ENCODE measurements at regions not wholly inside any gene's neighbourhood (a gene's known extent, or its start where the extent isn't known, plus 50 kb on each side); places are given as distances from the start of the nearest gene placed in this dataset.
"Not testable (repeated sequence)": the region's sequence is repeated elsewhere in the genome, so short reads cannot be mapped to it uniquely, and the experiment has no call there.

- Histone ChIP-seq H2BK120ac (ENCODE audit: insufficient read depth, low read length, poor library complexity) (no peak overlapping the region), H2AK5ac (ENCODE audit: low read length) (no peak overlapping the region), H4K12ac (ENCODE audit: low read depth, low read length) (no peak overlapping the region), H3K9me3 (ENCODE audit: insufficient read depth, low read depth, low read length) (peaks cover 13% of the 10 kb centered on the region), H3K79me2 (ENCODE audit: control insufficient read depth, insufficient read depth, low read length, poor library complexity) (no peaks in the 10 kb centered on the region), H3K9ac (ENCODE audit: low read length) (no peak overlapping the region), H3K79me1 (ENCODE audit: low read length) (no peaks in the 10 kb centered on the region), H3K4me3 (ENCODE audit: low read depth, low read length) (no peak overlapping the region), H4K91ac (ENCODE audit: low read depth, low read length) (no peak overlapping the region), H3K14ac (ENCODE audit: low read length) (no peak overlapping the region), H3K36me3 (ENCODE audit: control insufficient read depth in 1 of 2, insufficient read depth in 2 of 2, low read length in 2 of 2) (no peaks in the 10 kb centered on the region), H3K27me3 (ENCODE audit: insufficient read depth, low read length) (no peaks in the 10 kb centered on the region), H3K4me1 (ENCODE audit: control insufficient read depth in 1 of 2, insufficient read depth in 2 of 2, low read length in 2 of 2) (no peaks in the 10 kb centered on the region), H3K23ac (ENCODE audit: low read length) (no peak overlapping the region), H3K27ac (ENCODE audit: low read depth, low read length) (no peak overlapping the region), H3K4ac (ENCODE audit: low read depth, low read length) (no peak overlapping the region), H2AFZ (ENCODE audit: insufficient read depth, low read length, poor library complexity) (no peak overlapping the region), H4K8ac (ENCODE audit: low read depth, low read length) (no peak overlapping the region), H3K4me2 (ENCODE audit: low read length) (no peak overlapping the region), H2BK12ac (ENCODE audit: low read length) (no peak overlapping the region), H3K18ac (ENCODE audit: low read length) (no peak overlapping the region), H2BK5ac (ENCODE audit: low read depth, low read length, poor library complexity) (no peak overlapping the region)
- WGBS (ENCODE audit: extremely low coverage, insufficient coverage, insufficient read length), result no CpG with 5 or more reads among the region's 1 CpG
- DNase-seq, result no peak
Observed at GRCh38 chr14:106294324-106294723, 767.9 kb downstream of the TMEM121 start.

GRCh38 chr14:106300951-106301510, 774.6 kb downstream of the TMEM121 start:
- H4K91ac ChIP-seq (ENCODE audit: low read depth, low read length); H3K23ac ChIP-seq (ENCODE audit: low read length); H3K79me1 ChIP-seq (ENCODE audit: low read length); H2AK5ac ChIP-seq (ENCODE audit: low read length); H2BK120ac ChIP-seq (ENCODE audit: insufficient read depth, low read length, poor library complexity); H2AFZ ChIP-seq (ENCODE audit: insufficient read depth, low read length, poor library complexity); H3K79me2 ChIP-seq (ENCODE audit: control insufficient read depth, insufficient read depth, low read length, poor library complexity); H3K18ac ChIP-seq (ENCODE audit: low read length); H2BK5ac ChIP-seq (ENCODE audit: low read depth, low read length, poor library complexity); H3K4ac ChIP-seq (ENCODE audit: low read depth, low read length); H3K4me3 ChIP-seq (ENCODE audit: low read depth, low read length); H4K8ac ChIP-seq (ENCODE audit: low read depth, low read length); H3K4me1 ChIP-seq (ENCODE audit: control insufficient read depth in 1 of 2, insufficient read depth in 2 of 2, low read length in 2 of 2); H3K27me3 ChIP-seq (ENCODE audit: insufficient read depth, low read length); DNase-seq; H3K4me2 ChIP-seq (ENCODE audit: low read length); H3K36me3 ChIP-seq (ENCODE audit: control insufficient read depth in 1 of 2, insufficient read depth in 2 of 2, low read length in 2 of 2); H4K12ac ChIP-seq (ENCODE audit: low read depth, low read length); H2BK12ac ChIP-seq (ENCODE audit: low read length); H3K14ac ChIP-seq (ENCODE audit: low read length); H3K9ac ChIP-seq (ENCODE audit: low read length); H3K27ac ChIP-seq (ENCODE audit: low read depth, low read length): not testable (repeated sequence)
- WGBS (ENCODE audit: extremely low coverage, insufficient coverage, insufficient read length), result no CpG with 5 or more reads among the region's 2 CpGs
- H3K9me3 ChIP-seq (ENCODE audit: insufficient read depth, low read depth, low read length), result peaks cover 13% of the 10 kb centered on the region

- not testable (repeated sequence) for H4K8ac ChIP-seq (ENCODE audit: low read depth, low read length); H3K4me3 ChIP-seq (ENCODE audit: low read depth, low read length); H4K91ac ChIP-seq (ENCODE audit: low read depth, low read length); H2BK120ac ChIP-seq (ENCODE audit: insufficient read depth, low read length, poor library complexity); H2AFZ ChIP-seq (ENCODE audit: insufficient read depth, low read length, poor library complexity); H2BK12ac ChIP-seq (ENCODE audit: low read length); H3K14ac ChIP-seq (ENCODE audit: low read length); H3K4ac ChIP-seq (ENCODE audit: low read depth, low read length); H3K27ac ChIP-seq (ENCODE audit: low read depth, low read length); H2BK5ac ChIP-seq (ENCODE audit: low read depth, low read length, poor library complexity); H3K4me1 ChIP-seq (ENCODE audit: control insufficient read depth in 1 of 2, insufficient read depth in 2 of 2, low read length in 2 of 2); DNase-seq; H2AK5ac ChIP-seq (ENCODE audit: low read length); H3K4me2 ChIP-seq (ENCODE audit: low read length); H3K18ac ChIP-seq (ENCODE audit: low read length); H3K9ac ChIP-seq (ENCODE audit: low read length); H3K27me3 ChIP-seq (ENCODE audit: insufficient read depth, low read length); H4K12ac ChIP-seq (ENCODE audit: low read depth, low read length); H3K79me1 ChIP-seq (ENCODE audit: low read length); H3K23ac ChIP-seq (ENCODE audit: low read length); H3K36me3 ChIP-seq (ENCODE audit: control insufficient read depth in 1 of 2, insufficient read depth in 2 of 2, low read length in 2 of 2); H3K79me2 ChIP-seq (ENCODE audit: control insufficient read depth, insufficient read depth, low read length, poor library complexity)
- H3K9me3 ChIP-seq (ENCODE audit: insufficient read depth, low read depth, low read length), result peaks cover 16% of the 10 kb centered on the region
- no CpG with 5 or more reads among the region's 4 CpGs for WGBS (ENCODE audit: extremely low coverage, insufficient coverage, insufficient read length)
Observed at GRCh38 chr14:106301609-106302008, 775.2 kb downstream of the TMEM121 start.

- H3K36me3 ChIP-seq (ENCODE audit: control insufficient read depth in 1 of 2, insufficient read depth in 2 of 2, low read length in 2 of 2), result no peaks in the 10 kb centered on the region
- H4K12ac ChIP-seq (ENCODE audit: low read depth, low read length), result no peak overlapping the region
- H2BK12ac ChIP-seq (ENCODE audit: low read length), result no peak overlapping the region
- H2AK5ac ChIP-seq (ENCODE audit: low read length), result no peak overlapping the region
- no peaks in the 10 kb centered on the region for H3K4me1 ChIP-seq (ENCODE audit: control insufficient read depth in 1 of 2, insufficient read depth in 2 of 2, low read length in 2 of 2)
- H3K23ac ChIP-seq (ENCODE audit: low read length), result no peak overlapping the region
- H4K91ac ChIP-seq (ENCODE audit: low read depth, low read length), result no peak overlapping the region
- H2BK120ac ChIP-seq (ENCODE audit: insufficient read depth, low read length, poor library complexity), result no peak overlapping the region
- H3K79me1 ChIP-seq (ENCODE audit: low read length), result no peaks in the 10 kb centered on the region
- H3K4me2 ChIP-seq (ENCODE audit: low read length), result no peak overlapping the region
- H3K27me3 ChIP-seq (ENCODE audit: insufficient read depth, low read length), result no peaks in the 10 kb centered on the region
- H3K79me2 ChIP-seq (ENCODE audit: control insufficient read depth, insufficient read depth, low read length, poor library complexity), result no peaks in the 10 kb centered on the region
- no peak overlapping the region for H3K4me3 ChIP-seq (ENCODE audit: low read depth, low read length)
- no peak overlapping the region for H3K27ac ChIP-seq (ENCODE audit: low read depth, low read length)
- no peak for DNase-seq
- H3K4ac ChIP-seq (ENCODE audit: low read depth, low read length), result no peak overlapping the region
- H2BK5ac ChIP-seq (ENCODE audit: low read depth, low read length, poor library complexity), result no peak overlapping the region
- H4K8ac ChIP-seq (ENCODE audit: low read depth, low read length), result no peak overlapping the region
- H3K14ac ChIP-seq (ENCODE audit: low read length), result no peak overlapping the region
- no peak overlapping the region for H2AFZ ChIP-seq (ENCODE audit: insufficient read depth, low read length, poor library complexity)
- peaks cover 20% of the 10 kb centered on the region for H3K9me3 ChIP-seq (ENCODE audit: insufficient read depth, low read depth, low read length)
- no CpG with 5 or more reads among the region's 4 CpGs for WGBS (ENCODE audit: extremely low coverage, insufficient coverage, insufficient read length)
- H3K9ac ChIP-seq (ENCODE audit: low read length), result no peak overlapping the region
- no peak overlapping the region for H3K18ac ChIP-seq (ENCODE audit: low read length)
Observed at GRCh38 chr14:106302661-106303060, 776.3 kb downstream of the TMEM121 start.
